ENCODE measurements at regions not wholly inside any gene's neighbourhood (a gene's known extent, or its start where the extent isn't known, plus 50 kb on each side); places are given as distances from the start of the nearest gene placed in this dataset.
"Not testable (repeated sequence)": the region's sequence is repeated elsewhere in the genome, so short reads cannot be mapped to it uniquely, and the experiment has no call there.

DNA sequence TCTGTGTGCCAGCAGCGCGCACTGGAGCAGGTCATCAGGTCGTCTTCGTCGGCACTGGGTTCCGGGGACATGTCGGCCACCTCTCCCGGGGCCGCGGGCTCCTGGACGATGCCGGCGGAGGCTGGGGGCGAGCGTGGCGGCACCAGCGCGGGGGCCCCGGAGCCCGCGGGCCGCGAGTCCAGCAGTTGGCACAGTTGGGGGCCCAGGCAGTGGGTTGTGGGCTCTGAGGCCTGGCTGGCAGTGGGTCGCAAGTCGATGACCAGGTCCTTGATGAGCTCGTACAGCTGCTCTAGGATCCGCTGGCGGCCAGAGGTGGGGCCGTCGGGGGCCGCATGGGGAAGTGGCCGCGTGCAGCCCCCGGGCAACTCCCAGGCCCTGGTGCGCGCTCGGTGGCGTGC lies 300.5 kb downstream of the CCDC74A start:
- no peak for FAIRE-seq
- H2AFZ ChIP-seq (ENCODE audit: low read depth, low read length), result no peak overlapping the region
- ChIA-PET POLR2A (no interaction called here), CTCF (ENCODE audit: low intra/inter-chr PET ratio) (no interaction called here)
- no peaks in the 10 kb centered on the region for H3K27me3 ChIP-seq (ENCODE audit: control insufficient read depth in 2 of 2, insufficient read depth in 2 of 2, low read length in 2 of 2)
- H3K9me1 ChIP-seq (ENCODE audit: control insufficient read depth, insufficient read depth, low read length), result no peaks in the 10 kb centered on the region
- ATAC-seq, result no peak
- H3K79me2 ChIP-seq (ENCODE audit: control insufficient read depth, insufficient read depth, low read length), result no peaks in the 10 kb centered on the region
- intact Hi-C loops (cut with micrococcal nuclease) (no loop called here), in situ Hi-C loops (cut with MboI) (no loop called here)
- H3K36me3 ChIP-seq (ENCODE audit: control insufficient read depth, insufficient read depth, low read length), result no peaks in the 10 kb centered on the region
- BruUV-seq (replicated peaks), result no TSS peak
- H3K4me2 ChIP-seq (ENCODE audit: insufficient read depth, low read length), result no peak overlapping the region
- H3K27ac ChIP-seq (ENCODE audit: extremely low read depth, low read depth, low read length), result no peak overlapping the region
- no peaks in the 10 kb centered on the region for H4K20me1 ChIP-seq (replicated peaks; ENCODE audit: control insufficient read depth, insufficient read depth, low read length)
- H3K9ac ChIP-seq (ENCODE audit: insufficient read depth in 1 of 2, low read depth in 2 of 2, low read length in 2 of 2), result no peak overlapping the region
- no peaks in the 10 kb centered on the region for H3K9me3 ChIP-seq (replicated peaks; ENCODE audit: control insufficient read depth, insufficient read depth, low read depth, low read length)
- no peak for TF ChIP-seq KDM2B (CRISPR knock-in tag; IDR thresholded peaks at IDR 0.05)
- no peak for TF ChIP-seq ZNF311 (CRISPR knock-in tag; IDR thresholded peaks at IDR 0.05)
- WGBS (ENCODE audit: insufficient coverage, low coverage, missing lambda C conversion rate), result 33% methylated on average over 15 of the region's 38 CpGs
- no peak overlapping the region for H3K4me3 ChIP-seq
- peaks cover 0 to 9% of the 10 kb centered on the region in 2 experiments; a peak in 2 of 5 replicates for H3K4me1 ChIP-seq (replicated peaks in 1 of 2; ENCODE audit: control insufficient read depth in 2 of 2, insufficient read depth in 2 of 2, low read length in 2 of 2)
- no peak for DNase-seq (ENCODE audit: extremely low read depth in 1 of 4, low spot score in 3 of 4)

DNA sequence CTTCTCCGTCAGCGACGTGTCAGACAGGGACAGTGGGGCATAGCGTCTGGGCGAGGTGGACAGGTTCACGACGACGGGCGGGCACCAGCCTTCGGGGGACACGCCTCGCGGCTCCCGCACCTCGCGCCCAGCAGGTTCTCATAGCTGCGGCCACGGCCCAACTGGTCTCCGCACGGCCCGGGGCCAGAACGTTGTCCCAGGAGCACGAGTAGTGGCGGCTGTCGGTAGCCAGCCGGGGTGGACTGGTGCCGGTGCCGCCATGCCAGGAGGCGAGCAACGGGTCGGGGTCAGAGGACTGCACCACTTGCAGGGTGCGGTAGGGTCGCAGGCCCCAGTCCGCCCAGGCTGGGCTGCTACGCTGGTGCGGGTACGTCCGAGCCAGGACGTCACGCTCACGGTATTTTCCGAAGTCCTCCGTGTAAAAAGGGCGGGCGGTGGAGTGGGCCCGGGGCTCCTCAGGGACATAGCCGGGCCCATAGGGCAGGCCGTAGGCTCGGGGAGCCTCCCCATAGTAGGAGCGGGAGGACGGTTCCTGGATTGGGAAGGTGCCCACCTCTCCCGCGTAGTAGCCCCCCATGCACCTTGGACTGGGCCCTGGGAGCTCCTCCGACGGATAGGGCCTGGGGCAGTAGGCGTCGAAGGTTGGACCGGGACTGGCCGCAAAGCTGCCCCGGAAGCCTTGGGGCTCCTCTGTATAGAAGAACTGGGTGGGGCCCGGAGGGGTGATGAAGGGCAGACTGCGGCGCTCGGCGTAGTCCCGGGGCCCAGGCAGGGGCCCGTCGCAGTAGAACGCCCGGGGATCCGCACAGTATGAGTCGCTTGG lies 301.2 kb downstream of the CCDC74A start:
- H4K20me1 ChIP-seq (replicated peaks; ENCODE audit: control insufficient read depth, insufficient read depth, low read length); H3K4me1 ChIP-seq (replicated peaks in 1 of 2; ENCODE audit: control insufficient read depth in 2 of 2, insufficient read depth in 2 of 2, low read length in 2 of 2); H3K4me2 ChIP-seq (ENCODE audit: insufficient read depth, low read length); FAIRE-seq; intact Hi-C loops (cut with micrococcal nuclease); DNase-seq (ENCODE audit: extremely low read depth in 1 of 4, low spot score in 3 of 4); H3K9ac ChIP-seq (ENCODE audit: insufficient read depth in 1 of 2, low read depth in 2 of 2, low read length in 2 of 2); POLR2A ChIA-PET; in situ Hi-C loops (cut with MboI); H3K4me3 ChIP-seq; H3K79me2 ChIP-seq (ENCODE audit: control insufficient read depth, insufficient read depth, low read length); H2AFZ ChIP-seq (ENCODE audit: low read depth, low read length); H3K36me3 ChIP-seq (ENCODE audit: control insufficient read depth, insufficient read depth, low read length); H3K27ac ChIP-seq (ENCODE audit: extremely low read depth, low read depth, low read length); H3K9me1 ChIP-seq (ENCODE audit: control insufficient read depth, insufficient read depth, low read length); ATAC-seq; H3K9me3 ChIP-seq (replicated peaks; ENCODE audit: control insufficient read depth, insufficient read depth, low read depth, low read length); H3K27me3 ChIP-seq (ENCODE audit: control insufficient read depth in 2 of 2, insufficient read depth in 2 of 2, low read length in 2 of 2); CTCF ChIA-PET (ENCODE audit: low intra/inter-chr PET ratio); BruUV-seq (replicated peaks): not testable (repeated sequence)
- 68% methylated on average over 26 of the region's 72 CpGs for whole genome bisulfite sequencing (ENCODE audit: insufficient coverage, low coverage, missing lambda C conversion rate)

DNA sequence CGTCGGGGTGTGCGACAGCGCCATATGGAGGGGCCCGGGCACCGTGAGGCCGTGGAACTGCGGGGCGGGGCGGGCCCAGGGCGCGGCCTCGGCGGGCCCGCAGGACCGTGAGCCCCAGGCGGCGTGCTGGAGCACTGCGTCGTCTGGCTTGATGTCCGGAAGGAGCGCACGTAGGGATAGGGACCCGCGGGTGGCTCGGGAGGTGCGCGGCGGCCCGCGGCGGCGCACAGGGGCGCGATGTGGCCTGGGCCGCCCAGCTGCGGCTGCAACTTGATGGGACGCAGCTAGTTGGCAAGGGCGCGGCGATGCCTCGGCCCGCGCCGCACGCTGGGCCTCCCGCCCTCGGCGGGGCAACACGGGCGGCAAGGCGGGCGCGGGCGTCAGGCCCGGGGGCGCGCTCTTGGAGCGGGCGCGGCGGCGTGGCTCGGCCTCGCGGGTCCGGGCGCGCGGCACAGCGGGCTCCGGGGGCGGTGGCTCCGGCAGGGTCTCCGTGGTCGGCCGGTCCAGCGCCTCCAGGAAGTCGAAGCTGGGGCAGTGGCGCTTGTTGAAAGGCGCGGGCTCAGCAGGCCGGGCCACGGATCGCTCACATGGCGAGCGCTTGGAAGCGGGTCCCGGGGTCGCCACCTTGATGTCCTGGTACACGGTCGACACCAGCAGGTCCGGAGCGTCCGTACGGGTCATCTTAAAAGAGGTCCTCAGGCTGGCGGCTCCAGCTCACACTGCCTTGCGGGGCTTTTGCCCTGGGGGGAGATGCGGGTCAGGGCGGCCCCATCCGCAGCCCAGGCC lies 302.0 kb downstream of the CCDC74A start:
- H3K4me2 ChIP-seq (ENCODE audit: insufficient read depth, low read length); H3K9ac ChIP-seq (ENCODE audit: insufficient read depth in 1 of 2, low read depth in 2 of 2, low read length in 2 of 2); H4K20me1 ChIP-seq (replicated peaks; ENCODE audit: control insufficient read depth, insufficient read depth, low read length); H3K9me3 ChIP-seq (replicated peaks; ENCODE audit: control insufficient read depth, insufficient read depth, low read depth, low read length); DNase-seq (ENCODE audit: extremely low read depth in 1 of 4, low spot score in 3 of 4); POLR2A ChIA-PET; FAIRE-seq; H3K27ac ChIP-seq (ENCODE audit: extremely low read depth, low read depth, low read length); ATAC-seq; BruUV-seq (replicated peaks); intact Hi-C loops (cut with micrococcal nuclease); CTCF ChIA-PET (ENCODE audit: low intra/inter-chr PET ratio); H2AFZ ChIP-seq (ENCODE audit: low read depth, low read length); H3K4me1 ChIP-seq (replicated peaks in 1 of 2; ENCODE audit: control insufficient read depth in 2 of 2, insufficient read depth in 2 of 2, low read length in 2 of 2); H3K4me3 ChIP-seq; in situ Hi-C loops (cut with MboI); H3K9me1 ChIP-seq (ENCODE audit: control insufficient read depth, insufficient read depth, low read length); H3K36me3 ChIP-seq (ENCODE audit: control insufficient read depth, insufficient read depth, low read length); H3K79me2 ChIP-seq (ENCODE audit: control insufficient read depth, insufficient read depth, low read length): not testable (repeated sequence)
- H3K27me3 ChIP-seq (ENCODE audit: control insufficient read depth in 2 of 2, insufficient read depth in 2 of 2, low read length in 2 of 2), result peaks cover 0 to 10% of the 10 kb centered on the region in 2 experiments; a peak in 1 of 5 replicates
- WGBS (ENCODE audit: insufficient coverage, low coverage, missing lambda C conversion rate), result 81% methylated on average over 41 of the region's 101 CpGs

Data from K562 (cell line).